ENCODE measurements at regions not wholly inside any gene's neighbourhood (a gene's known extent, or its start where the extent isn't known, plus 50 kb on each side); places are given as distances from the start of the nearest gene placed in this dataset.

DNA sequence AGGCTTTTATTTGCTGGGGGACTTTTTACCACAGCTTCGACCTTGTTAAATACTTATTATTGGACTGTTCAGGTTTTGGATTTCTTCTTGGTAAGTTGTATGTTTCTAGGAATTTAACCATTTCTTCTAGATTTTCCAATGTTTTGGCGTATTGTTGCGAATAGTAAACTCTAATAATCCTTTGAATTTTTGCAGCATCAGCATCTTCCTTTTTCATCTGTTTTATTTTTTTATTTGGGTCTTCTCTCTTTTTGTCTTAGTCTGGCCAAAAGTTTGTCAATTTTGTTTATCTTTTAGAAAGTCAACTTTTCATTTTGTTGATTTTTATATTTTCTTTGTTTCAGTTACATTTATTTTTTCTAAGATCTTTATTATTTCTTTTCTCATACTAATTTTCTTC, 1272.0 kb downstream of the HACE1 start:
- TF ChIP-seq POLR2A (IDR thresholded peaks at IDR 0.05; ENCODE audit: low read length) = no peak
- TF ChIP-seq GATA1 (IDR thresholded peaks at IDR 0.05; ENCODE audit: low read depth, low read length) = no peak
